HG03139 (cell line): ENCODE measurements at regions not wholly inside any gene's neighbourhood (a gene's known extent, or its start where the extent isn't known, plus 50 kb on each side); places are given as distances from the start of the nearest gene placed in this dataset.
"Not testable (repeated sequence)": the region's sequence is repeated elsewhere in the genome, so short reads cannot be mapped to it uniquely, and the experiment has no call there.

ENCODE experiments used
- ATAC-seq: cut with Tn5 transposase; IDR thresholded peaks from one replicate; pipeline ENCODE4 v1.9.1; 2021; ENCODE audit not compliant: unreplicated experiment

GRCh38 chr6:66558189-66558588 is 851.2 kb upstream of the EYS start:
- no peak for ATAC-seq

- ATAC-seq, result no peak
These were observed 849.9 kb upstream of the EYS start for GRCh38 chr6:66556936-66557335.

- ATAC-seq, result no peak
These were observed 848.1 kb upstream of the EYS start for GRCh38 chr6:66555082-66555481.

GRCh38 chr6:66553441-66553840 is 846.4 kb upstream of the EYS start:
- no peak for ATAC-seq

- no peak for ATAC-seq
These were observed 831.6 kb upstream of the EYS start for GRCh38 chr6:66538551-66539135.

- ATAC-seq, result no peak
These were observed 826.9 kb upstream of the EYS start for GRCh38 chr6:66533921-66534404.

GRCh38 chr6:66526061-66526460 is 819.0 kb upstream of the EYS start:
- no peak for ATAC-seq

- ATAC-seq, result no peak
These were observed 815.8 kb upstream of the EYS start for GRCh38 chr6:66522864-66523263.

GRCh38 chr6:66516377-66516776 is 809.4 kb upstream of the EYS start:
- ATAC-seq, result no peak

GRCh38 chr6:66508433-66508832 is 801.4 kb upstream of the EYS start:
- ATAC-seq, result no peak

GRCh38 chr6:66499851-66500250 is 792.8 kb upstream of the EYS start:
- no peak for ATAC-seq

GRCh38 chr6:66496659-66497058 is 789.6 kb upstream of the EYS start:
- ATAC-seq, result no peak

GRCh38 chr6:66494643-66495042 is 787.6 kb upstream of the EYS start:
- ATAC-seq, result not testable (repeated sequence)

- no peak for ATAC-seq
These were observed 782.4 kb upstream of the EYS start for GRCh38 chr6:66489269-66489987.

- ATAC-seq, result no peak
These were observed 774.2 kb upstream of the EYS start for GRCh38 chr6:66481216-66481615.

GRCh38 chr6:66478705-66479104 is 771.7 kb upstream of the EYS start:
- no peak for ATAC-seq

- ATAC-seq, result no peak
These were observed 728.3 kb upstream of the EYS start for GRCh38 chr6:66435321-66435720.

- ATAC-seq, result no peak
These were observed 722.2 kb upstream of the EYS start for GRCh38 chr6:66429210-66429609.

GRCh38 chr6:66423047-66423446 is 716.0 kb upstream of the EYS start:
- ATAC-seq, result no peak

- no peak for ATAC-seq
These were observed 714.5 kb upstream of the EYS start for GRCh38 chr6:66421570-66421969.

- no peak for ATAC-seq
These were observed 711.9 kb upstream of the EYS start for GRCh38 chr6:66418906-66419305.

- ATAC-seq, result no peak
These were observed 696.9 kb upstream of the EYS start for GRCh38 chr6:66403966-66404365.

GRCh38 chr6:66402873-66403272 is 695.8 kb upstream of the EYS start:
- ATAC-seq, result no peak
